ENCODE measurements at regions not wholly inside any gene's neighbourhood (a gene's known extent, or its start where the extent isn't known, plus 50 kb on each side); places are given as distances from the start of the nearest gene placed in this dataset.
"Not testable (repeated sequence)": the region's sequence is repeated elsewhere in the genome, so short reads cannot be mapped to it uniquely, and the experiment has no call there.

- not testable (repeated sequence) for DNase-seq
These were observed 207.4 kb upstream of the PDE3A start for GRCh38 chr12:20160899-20161298.

- no peak for DNase-seq
These were observed 193.7 kb upstream of the PDE3A start for GRCh38 chr12:20174528-20175175.

GRCh38 chr12:20175704-20176388, 192.5 kb upstream of the PDE3A start:
- DNase-seq = no peak

GRCh38 chr12:20181416-20182180, 186.7 kb upstream of the PDE3A start:
- DNase-seq = no peak

GRCh38 chr12:20183563-20183962, 184.8 kb upstream of the PDE3A start:
- DNase-seq = no peak

GRCh38 chr12:20184514-20184913, 183.8 kb upstream of the PDE3A start:
- no peak for DNase-seq

GRCh38 chr12:20187456-20187855, 180.9 kb upstream of the PDE3A start:
- DNase-seq = no peak

- DNase-seq = no peak
These were observed 179.2 kb upstream of the PDE3A start for GRCh38 chr12:20188930-20189653.

GRCh38 chr12:20189767-20190166, 178.6 kb upstream of the PDE3A start:
- no peak for DNase-seq

- no peak for DNase-seq
These were observed 174.2 kb upstream of the PDE3A start for GRCh38 chr12:20194171-20194570.

- no peak for DNase-seq
These were observed 171.6 kb upstream of the PDE3A start for GRCh38 chr12:20196767-20197166.

GRCh38 chr12:20197411-20197810, 170.9 kb upstream of the PDE3A start:
- DNase-seq = no peak

- DNase-seq = no peak
These were observed 168.6 kb upstream of the PDE3A start for GRCh38 chr12:20199780-20200179.

GRCh38 chr12:20201733-20202132, 166.6 kb upstream of the PDE3A start:
- no peak for DNase-seq

- DNase-seq = no peak
These were observed 162.5 kb upstream of the PDE3A start for GRCh38 chr12:20205854-20206253.

GRCh38 chr12:20206410-20206809, 161.9 kb upstream of the PDE3A start:
- no peak for DNase-seq

- no peak for DNase-seq
These were observed 157.6 kb upstream of the PDE3A start for GRCh38 chr12:20210621-20211215.

GRCh38 chr12:20211541-20211940, 156.8 kb upstream of the PDE3A start:
- DNase-seq = no peak

- no peak for DNase-seq
These were observed 156.3 kb upstream of the PDE3A start for GRCh38 chr12:20211981-20212421.

GRCh38 chr12:20212658-20213555, 155.4 kb upstream of the PDE3A start:
- DNase-seq = no peak

- no peak for DNase-seq
These were observed 154.4 kb upstream of the PDE3A start for GRCh38 chr12:20213723-20214625.

All from activated naive CD4-positive, alpha-beta T cell treated with Interleukin-2 at 50 U/mL for 16 hours (primary cell).